Fibroblast of lung (primary cell): ENCODE measurements at regions not wholly inside any gene's neighbourhood (a gene's known extent, or its start where the extent isn't known, plus 50 kb on each side); places are given as distances from the start of the nearest gene placed in this dataset.

Experiments
- DNase-seq, 2 donors: peaks; one replicate each; pipeline versions ENCODE4 v3.0.0 to v3.0.0-alpha.2; 2010; ENCODE audit warnings: low read depth in 2 of 2
- H2AFZ ChIP-seq: 2 replicates; pipeline ENCODE4 v1.5.1; 2012; ENCODE audit warnings: low read length, control low read depth, inconsistent platforms
- H3K27ac ChIP-seq: 2 replicates; pipeline ENCODE4 v1.5.1; 2011; ENCODE audit warnings: low read length, control low read depth; ENCODE audit not compliant: insufficient read depth
- H3K27me3 ChIP-seq: 2 replicates; pipeline ENCODE4 v1.5.1; 2011; ENCODE audit warnings: mild to moderate bottlenecking, low read length; ENCODE audit not compliant: control insufficient read depth, insufficient read depth
- H3K36me3 ChIP-seq: 2 replicates; pipeline ENCODE4 v1.5.1; 2011; ENCODE audit warnings: low read length; ENCODE audit not compliant: control insufficient read depth, insufficient read depth
- H3K4me1 ChIP-seq: 2 replicates; pipeline ENCODE4 v1.5.1; 2011; ENCODE audit warnings: low read length; ENCODE audit not compliant: control insufficient read depth, insufficient read depth; ENCODE audit errors: extremely low read depth
- H3K4me2 ChIP-seq: 2 replicates; pipeline ENCODE4 v1.5.1; 2011; ENCODE audit warnings: low read length, control low read depth; ENCODE audit not compliant: insufficient read depth; ENCODE audit errors: extremely low read depth
- H3K4me3 ChIP-seq, 4 experiments: fragments of 200-600 bp in 1 of 4; sonication (generic) in 1 of 4; replicated peaks in 1 of 4; 2 replicates each; pipeline ENCODE4 v1.5.1; 2011 to 2016; ENCODE audit warnings: low read length in 4 of 4, low read depth in 3 of 4, mild to moderate bottlenecking in 3 of 4, control low read depth in 2 of 4, inconsistent platforms in 1 of 4, mixed read lengths in 1 of 4; ENCODE audit not compliant: insufficient read depth in 1 of 4; ENCODE audit errors: control extremely low read depth in 1 of 4
- H3K79me2 ChIP-seq: 2 replicates; pipeline ENCODE4 v1.5.1; 2012; ENCODE audit warnings: mild to moderate bottlenecking, low read length, inconsistent platforms; ENCODE audit not compliant: control insufficient read depth, insufficient read depth
- H3K9ac ChIP-seq: 2 replicates; pipeline ENCODE4 v1.5.1; 2011; ENCODE audit warnings: mild to moderate bottlenecking, low read length, control low read depth; ENCODE audit not compliant: insufficient read depth
- H3K9me3 ChIP-seq: 2 replicates; pipeline ENCODE4 v1.5.1; 2012; ENCODE audit warnings: low read depth, low read length; ENCODE audit not compliant: control insufficient read depth, insufficient read depth
- H4K20me1 ChIP-seq: 2 replicates; pipeline ENCODE4 v1.5.1; 2011; ENCODE audit warnings: low read length; ENCODE audit not compliant: control insufficient read depth, insufficient read depth; ENCODE audit errors: extremely low read depth
- EZH2 ChIP-seq: IDR thresholded peaks from 2 replicates; pipeline ENCODE4 v1.5.1; 2012; ENCODE audit warnings: low read length, control low read depth, mild to moderate bottlenecking; ENCODE audit errors: missing control alignments
- TF ChIP-seq, protein P1 (sequence below), 2 donors: IDR thresholded peaks in 1 of 2; conservative IDR thresholded peaks in 1 of 2; 1 replicate in 1 of 2; 2 replicates in 1 of 2; pipeline ENCODE4 v1.5.1; 2011 to 2012; ENCODE audit warnings: low read length in 2 of 2, control low read depth in 1 of 2, inconsistent platforms in 1 of 2, low read depth in 1 of 2, mild to moderate bottlenecking in 1 of 2

DNA sequence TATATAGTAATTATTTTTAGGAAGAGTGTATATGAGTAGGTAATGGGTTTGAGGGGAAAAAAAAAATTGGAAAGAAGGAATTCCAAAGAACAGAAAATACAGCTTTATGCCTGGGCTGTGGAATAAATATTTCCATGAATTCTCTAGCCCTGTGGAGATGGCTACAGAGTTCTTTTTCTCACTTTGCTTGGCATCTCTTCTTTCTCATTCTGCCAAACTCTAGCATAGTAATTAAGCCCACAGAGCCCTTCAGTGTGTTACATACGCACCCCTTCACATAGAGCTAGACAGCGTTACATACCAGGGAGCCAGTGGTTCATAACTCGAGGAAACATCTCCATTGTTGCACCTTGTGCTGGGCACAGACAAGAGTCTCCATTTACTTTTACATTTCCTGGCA, 621.1 kb downstream of the CDH8 start:
- Histone ChIP-seq H3K9ac (no peak overlapping the region), H3K9me3 (no peaks in the 10 kb centered on the region), H3K36me3 (no peaks in the 10 kb centered on the region), H3K4me2 (no peak overlapping the region), H4K20me1 (no peaks in the 10 kb centered on the region), H3K27ac (no peak overlapping the region), H3K4me3 (no peak overlapping the region), H3K79me2 (no peaks in the 10 kb centered on the region), H3K4me1 (no peaks in the 10 kb centered on the region), H3K27me3 (no peaks in the 10 kb centered on the region), H2AFZ (no peak overlapping the region)
- no peak for DNase-seq
- TF ChIP-seq, protein P1, sequence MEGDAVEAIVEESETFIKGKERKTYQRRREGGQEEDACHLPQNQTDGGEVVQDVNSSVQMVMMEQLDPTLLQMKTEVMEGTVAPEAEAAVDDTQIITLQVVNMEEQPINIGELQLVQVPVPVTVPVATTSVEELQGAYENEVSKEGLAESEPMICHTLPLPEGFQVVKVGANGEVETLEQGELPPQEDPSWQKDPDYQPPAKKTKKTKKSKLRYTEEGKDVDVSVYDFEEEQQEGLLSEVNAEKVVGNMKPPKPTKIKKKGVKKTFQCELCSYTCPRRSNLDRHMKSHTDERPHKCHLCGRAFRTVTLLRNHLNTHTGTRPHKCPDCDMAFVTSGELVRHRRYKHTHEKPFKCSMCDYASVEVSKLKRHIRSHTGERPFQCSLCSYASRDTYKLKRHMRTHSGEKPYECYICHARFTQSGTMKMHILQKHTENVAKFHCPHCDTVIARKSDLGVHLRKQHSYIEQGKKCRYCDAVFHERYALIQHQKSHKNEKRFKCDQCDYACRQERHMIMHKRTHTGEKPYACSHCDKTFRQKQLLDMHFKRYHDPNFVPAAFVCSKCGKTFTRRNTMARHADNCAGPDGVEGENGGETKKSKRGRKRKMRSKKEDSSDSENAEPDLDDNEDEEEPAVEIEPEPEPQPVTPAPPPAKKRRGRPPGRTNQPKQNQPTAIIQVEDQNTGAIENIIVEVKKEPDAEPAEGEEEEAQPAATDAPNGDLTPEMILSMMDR (conservative IDR thresholded peaks at IDR 0.05 in 1 of 2, IDR thresholded peaks at IDR 0.05 in 1 of 2; ENCODE audit: low read depth in 1 of 2, low read length in 2 of 2): no peak
- no peak for TF ChIP-seq EZH2

DNA sequence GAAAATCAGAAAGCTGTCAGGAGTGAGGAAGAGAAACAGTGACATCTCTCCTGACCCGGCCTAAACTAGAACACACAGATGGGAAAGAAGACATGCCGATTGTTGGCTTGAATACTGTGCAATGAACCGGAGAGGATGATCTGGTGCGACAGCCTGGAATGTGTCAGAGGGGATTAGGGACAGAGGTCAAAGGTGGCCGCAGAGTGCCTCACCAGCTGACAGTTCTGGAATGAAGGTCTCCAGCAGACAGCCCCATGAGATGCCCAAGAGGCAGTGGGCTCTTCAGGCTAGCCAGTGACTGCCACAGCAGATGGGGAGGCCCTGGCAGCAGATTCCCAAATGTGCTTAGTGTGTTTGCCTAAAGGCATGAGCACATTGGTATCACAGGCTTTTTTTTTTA, 623.2 kb downstream of the CDH8 start:
- Histone ChIP-seq H3K4me3 (no peak overlapping the region), H3K4me1 (no peaks in the 10 kb centered on the region), H3K9ac (no peak overlapping the region), H3K4me2 (no peak overlapping the region), H2AFZ (no peak overlapping the region), H3K27ac (no peak overlapping the region), H3K9me3 (no peaks in the 10 kb centered on the region), H4K20me1 (no peaks in the 10 kb centered on the region), H3K36me3 (no peaks in the 10 kb centered on the region), H3K79me2 (no peaks in the 10 kb centered on the region), H3K27me3 (no peaks in the 10 kb centered on the region)
- DNase-seq: no peak
- TF ChIP-seq, protein P1 (conservative IDR thresholded peaks at IDR 0.05 in 1 of 2, IDR thresholded peaks at IDR 0.05 in 1 of 2; ENCODE audit: low read depth in 1 of 2, low read length in 2 of 2): no peak
- TF ChIP-seq EZH2: no peak

DNA sequence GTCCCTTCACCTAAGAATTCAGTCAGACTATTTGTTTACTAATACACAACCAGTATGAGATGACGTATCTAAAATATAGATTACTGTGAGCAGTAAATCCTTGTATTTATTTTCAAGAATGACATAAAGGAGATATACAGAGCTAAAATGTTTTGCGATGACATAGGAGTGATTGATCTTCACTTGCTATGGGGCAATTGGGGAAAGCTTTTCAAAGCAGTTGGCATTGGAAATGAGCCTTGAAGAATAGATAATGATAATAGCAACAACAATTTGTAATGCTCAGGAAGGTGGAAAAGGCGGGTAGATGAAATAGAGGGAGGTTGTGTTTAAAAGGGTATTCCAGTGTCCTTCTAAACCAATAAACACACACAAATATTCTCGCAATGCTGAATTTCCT, 623.7 kb downstream of the CDH8 start:
- H3K27me3 ChIP-seq: no peaks in the 10 kb centered on the region
- no peak for DNase-seq
- no peak overlapping the region for H3K9ac ChIP-seq
- H4K20me1 ChIP-seq: no peaks in the 10 kb centered on the region
- no peaks in the 10 kb centered on the region for H3K36me3 ChIP-seq
- no peak overlapping the region for H3K4me3 ChIP-seq
- H3K79me2 ChIP-seq: no peaks in the 10 kb centered on the region
- no peak overlapping the region for H3K4me2 ChIP-seq
- H2AFZ ChIP-seq: no peak overlapping the region
- no peaks in the 10 kb centered on the region for H3K9me3 ChIP-seq
- TF ChIP-seq, protein P1 (conservative IDR thresholded peaks at IDR 0.05 in 1 of 2, IDR thresholded peaks at IDR 0.05 in 1 of 2; ENCODE audit: low read depth in 1 of 2, low read length in 2 of 2): no peak
- no peak for TF ChIP-seq EZH2
- H3K4me1 ChIP-seq: no peaks in the 10 kb centered on the region
- H3K27ac ChIP-seq: no peak overlapping the region
